ENCODE measurements at regions not wholly inside any gene's neighbourhood (a gene's known extent, or its start where the extent isn't known, plus 50 kb on each side); places are given as distances from the start of the nearest gene placed in this dataset.

- no peak overlapping the region for H3K9ac ChIP-seq (ENCODE audit: low read length)
- no peaks in the 10 kb centered on the region for H3K4me1 ChIP-seq (ENCODE audit: control insufficient read depth, insufficient read depth, low read length)
- H3K36me3 ChIP-seq (ENCODE audit: control insufficient read depth, insufficient read depth, low read length): no peaks in the 10 kb centered on the region
- H3K27me3 ChIP-seq (ENCODE audit: control insufficient read depth, insufficient read depth, low read length): no peaks in the 10 kb centered on the region
- no peak overlapping the region for H3K27ac ChIP-seq (ENCODE audit: low read depth, low read length)
- H3K4me3 ChIP-seq (ENCODE audit: low read length): no peak overlapping the region
These were observed 315.3 kb upstream of the PRICKLE1 start for GRCh38 chr12:42904683-42905418.

GRCh38 chr12:42903736-42904135 is 314.2 kb upstream of the PRICKLE1 start:
- no peaks in the 10 kb centered on the region for H3K36me3 ChIP-seq (ENCODE audit: control insufficient read depth, insufficient read depth, low read length)
- H3K4me3 ChIP-seq (ENCODE audit: low read length): no peak overlapping the region
- H3K9ac ChIP-seq (ENCODE audit: low read length): no peak overlapping the region
- no peak overlapping the region for H3K27ac ChIP-seq (ENCODE audit: low read depth, low read length)
- H3K4me1 ChIP-seq (ENCODE audit: control insufficient read depth, insufficient read depth, low read length): no peaks in the 10 kb centered on the region
- no peaks in the 10 kb centered on the region for H3K27me3 ChIP-seq (ENCODE audit: control insufficient read depth, insufficient read depth, low read length)

- Histone ChIP-seq H3K4me3 (ENCODE audit: low read length) (no peak overlapping the region), H3K27me3 (ENCODE audit: control insufficient read depth, insufficient read depth, low read length) (no peaks in the 10 kb centered on the region), H3K9ac (ENCODE audit: low read length) (no peak overlapping the region), H3K36me3 (ENCODE audit: control insufficient read depth, insufficient read depth, low read length) (no peaks in the 10 kb centered on the region), H3K27ac (ENCODE audit: low read depth, low read length) (no peak overlapping the region), H3K4me1 (ENCODE audit: control insufficient read depth, insufficient read depth, low read length) (no peaks in the 10 kb centered on the region)
These were observed 312.5 kb upstream of the PRICKLE1 start for GRCh38 chr12:42902001-42902400.

- Histone ChIP-seq H3K9ac (ENCODE audit: low read length) (no peak overlapping the region), H3K27me3 (ENCODE audit: control insufficient read depth, insufficient read depth, low read length) (no peaks in the 10 kb centered on the region), H3K36me3 (ENCODE audit: control insufficient read depth, insufficient read depth, low read length) (no peaks in the 10 kb centered on the region), H3K27ac (ENCODE audit: low read depth, low read length) (no peak overlapping the region), H3K4me3 (ENCODE audit: low read length) (no peak overlapping the region), H3K4me1 (ENCODE audit: control insufficient read depth, insufficient read depth, low read length) (no peaks in the 10 kb centered on the region)
These were observed 304.3 kb upstream of the PRICKLE1 start for GRCh38 chr12:42893803-42894202.

GRCh38 chr12:42892702-42893551 is 303.4 kb upstream of the PRICKLE1 start:
- Histone ChIP-seq H3K9ac (ENCODE audit: low read length) (no peak overlapping the region), H3K36me3 (ENCODE audit: control insufficient read depth, insufficient read depth, low read length) (no peaks in the 10 kb centered on the region), H3K27me3 (ENCODE audit: control insufficient read depth, insufficient read depth, low read length) (no peaks in the 10 kb centered on the region), H3K4me3 (ENCODE audit: low read length) (no peak overlapping the region), H3K27ac (ENCODE audit: low read depth, low read length) (no peak overlapping the region), H3K4me1 (ENCODE audit: control insufficient read depth, insufficient read depth, low read length) (no peaks in the 10 kb centered on the region)

- H3K9ac ChIP-seq (ENCODE audit: low read length): no peak overlapping the region
- no peaks in the 10 kb centered on the region for H3K27me3 ChIP-seq (ENCODE audit: control insufficient read depth, insufficient read depth, low read length)
- no peaks in the 10 kb centered on the region for H3K36me3 ChIP-seq (ENCODE audit: control insufficient read depth, insufficient read depth, low read length)
- no peaks in the 10 kb centered on the region for H3K4me1 ChIP-seq (ENCODE audit: control insufficient read depth, insufficient read depth, low read length)
- H3K4me3 ChIP-seq (ENCODE audit: low read length): no peak overlapping the region
- H3K27ac ChIP-seq (ENCODE audit: low read depth, low read length): no peak overlapping the region
These were observed 298.1 kb upstream of the PRICKLE1 start for GRCh38 chr12:42887657-42888056.

GRCh38 chr12:42886160-42886559 is 296.6 kb upstream of the PRICKLE1 start:
- H3K4me1 ChIP-seq (ENCODE audit: control insufficient read depth, insufficient read depth, low read length): no peaks in the 10 kb centered on the region
- no peak overlapping the region for H3K27ac ChIP-seq (ENCODE audit: low read depth, low read length)
- no peaks in the 10 kb centered on the region for H3K27me3 ChIP-seq (ENCODE audit: control insufficient read depth, insufficient read depth, low read length)
- no peak overlapping the region for H3K4me3 ChIP-seq (ENCODE audit: low read length)
- no peaks in the 10 kb centered on the region for H3K36me3 ChIP-seq (ENCODE audit: control insufficient read depth, insufficient read depth, low read length)
- H3K9ac ChIP-seq (ENCODE audit: low read length): no peak overlapping the region

GRCh38 chr12:42885677-42886076 is 296.1 kb upstream of the PRICKLE1 start:
- Histone ChIP-seq H3K27me3 (ENCODE audit: control insufficient read depth, insufficient read depth, low read length) (no peaks in the 10 kb centered on the region), H3K36me3 (ENCODE audit: control insufficient read depth, insufficient read depth, low read length) (no peaks in the 10 kb centered on the region), H3K9ac (ENCODE audit: low read length) (no peak overlapping the region), H3K4me3 (ENCODE audit: low read length) (no peak overlapping the region), H3K4me1 (ENCODE audit: control insufficient read depth, insufficient read depth, low read length) (no peaks in the 10 kb centered on the region), H3K27ac (ENCODE audit: low read depth, low read length) (no peak overlapping the region)

GRCh38 chr12:42884116-42884515 is 294.6 kb upstream of the PRICKLE1 start:
- Histone ChIP-seq H3K4me1 (ENCODE audit: control insufficient read depth, insufficient read depth, low read length) (no peaks in the 10 kb centered on the region), H3K27ac (ENCODE audit: low read depth, low read length) (no peak overlapping the region), H3K9ac (ENCODE audit: low read length) (no peak overlapping the region), H3K27me3 (ENCODE audit: control insufficient read depth, insufficient read depth, low read length) (no peaks in the 10 kb centered on the region), H3K4me3 (ENCODE audit: low read length) (no peak overlapping the region), H3K36me3 (ENCODE audit: control insufficient read depth, insufficient read depth, low read length) (no peaks in the 10 kb centered on the region)

GRCh38 chr12:42873401-42873800 is 283.9 kb upstream of the PRICKLE1 start:
- no peaks in the 10 kb centered on the region for H3K27me3 ChIP-seq (ENCODE audit: control insufficient read depth, insufficient read depth, low read length)
- H3K9ac ChIP-seq (ENCODE audit: low read length): no peak overlapping the region
- no peaks in the 10 kb centered on the region for H3K36me3 ChIP-seq (ENCODE audit: control insufficient read depth, insufficient read depth, low read length)
- no peak overlapping the region for H3K4me3 ChIP-seq (ENCODE audit: low read length)
- no peak overlapping the region for H3K27ac ChIP-seq (ENCODE audit: low read depth, low read length)
- no peaks in the 10 kb centered on the region for H3K4me1 ChIP-seq (ENCODE audit: control insufficient read depth, insufficient read depth, low read length)

- no peak overlapping the region for H3K27ac ChIP-seq (ENCODE audit: low read depth, low read length)
- no peaks in the 10 kb centered on the region for H3K27me3 ChIP-seq (ENCODE audit: control insufficient read depth, insufficient read depth, low read length)
- no peaks in the 10 kb centered on the region for H3K4me1 ChIP-seq (ENCODE audit: control insufficient read depth, insufficient read depth, low read length)
- no peak overlapping the region for H3K4me3 ChIP-seq (ENCODE audit: low read length)
- no peak overlapping the region for H3K9ac ChIP-seq (ENCODE audit: low read length)
- H3K36me3 ChIP-seq (ENCODE audit: control insufficient read depth, insufficient read depth, low read length): no peaks in the 10 kb centered on the region
These were observed 282.3 kb upstream of the PRICKLE1 start for GRCh38 chr12:42871816-42872215.

GRCh38 chr12:42868291-42868690 is 278.7 kb upstream of the PRICKLE1 start:
- H3K4me3 ChIP-seq (ENCODE audit: low read length): no peak overlapping the region
- H3K9ac ChIP-seq (ENCODE audit: low read length): no peak overlapping the region
- no peaks in the 10 kb centered on the region for H3K36me3 ChIP-seq (ENCODE audit: control insufficient read depth, insufficient read depth, low read length)
- no peak overlapping the region for H3K27ac ChIP-seq (ENCODE audit: low read depth, low read length)
- no peaks in the 10 kb centered on the region for H3K27me3 ChIP-seq (ENCODE audit: control insufficient read depth, insufficient read depth, low read length)
- H3K4me1 ChIP-seq (ENCODE audit: control insufficient read depth, insufficient read depth, low read length): no peaks in the 10 kb centered on the region

- H3K27ac ChIP-seq (ENCODE audit: low read depth, low read length): no peak overlapping the region
- no peak overlapping the region for H3K9ac ChIP-seq (ENCODE audit: low read length)
- H3K4me3 ChIP-seq (ENCODE audit: low read length): no peak overlapping the region
- H3K27me3 ChIP-seq (ENCODE audit: control insufficient read depth, insufficient read depth, low read length): no peaks in the 10 kb centered on the region
- H3K4me1 ChIP-seq (ENCODE audit: control insufficient read depth, insufficient read depth, low read length): no peaks in the 10 kb centered on the region
- H3K36me3 ChIP-seq (ENCODE audit: control insufficient read depth, insufficient read depth, low read length): no peaks in the 10 kb centered on the region
These were observed 275.7 kb upstream of the PRICKLE1 start for GRCh38 chr12:42865282-42865681.

Data from rectal smooth muscle tissue (tissue), 1 donor.